Glutamatergic neuron (in vitro differentiated cells): ENCODE measurements at regions not wholly inside any gene's neighbourhood (a gene's known extent, or its start where the extent isn't known, plus 50 kb on each side); places are given as distances from the start of the nearest gene placed in this dataset.

Experiments used
- DNase-seq: peaks from one replicate; pipeline ENCODE4 v3.0.0; 2022
- H3K27ac Mint-ChIP-seq: one replicate; pipeline ENCODE4 v1.8.0; 2020; ENCODE audit warnings: mild to moderate bottlenecking, mixed read lengths, inconsistent platforms; ENCODE audit not compliant: unreplicated experiment
- H3K27me3 Mint-ChIP-seq: one replicate; pipeline ENCODE4 v1.8.0; 2020; ENCODE audit warnings: mild to moderate bottlenecking, moderate library complexity, mixed read lengths, inconsistent platforms; ENCODE audit not compliant: unreplicated experiment
- H3K36me3 Mint-ChIP-seq: one replicate; pipeline ENCODE4 v1.8.0; 2020; ENCODE audit warnings: mild to moderate bottlenecking, mixed read lengths, inconsistent platforms; ENCODE audit not compliant: unreplicated experiment
- H3K4me1 Mint-ChIP-seq: one replicate; pipeline ENCODE4 v1.8.0; 2020; ENCODE audit warnings: mild to moderate bottlenecking, low read depth, mixed read lengths, inconsistent platforms; ENCODE audit not compliant: unreplicated experiment
- H3K4me3 Mint-ChIP-seq: one replicate; pipeline ENCODE4 v1.8.0; 2020; ENCODE audit warnings: mild to moderate bottlenecking, mixed read lengths, inconsistent platforms; ENCODE audit not compliant: unreplicated experiment
- H3K9me3 Mint-ChIP-seq: one replicate; pipeline ENCODE4 v1.8.0; 2020; ENCODE audit warnings: mild to moderate bottlenecking, moderate library complexity, mixed read lengths, inconsistent platforms; ENCODE audit not compliant: unreplicated experiment
- CTCF ChIP-seq: fragments of 200-600 bp; sonication (generic); IDR thresholded peaks from one replicate; pipeline ENCODE4 v1.5.0; 2021; ENCODE audit not compliant: partially characterized antibody, unreplicated experiment

- H3K9me3 Mint-ChIP-seq: no peaks in the 10 kb centered on the region
- no peaks in the 10 kb centered on the region for H3K27me3 Mint-ChIP-seq
- no peak for DNase-seq
- no peaks in the 10 kb centered on the region for H3K36me3 Mint-ChIP-seq
- TF ChIP-seq CTCF: no peak
- H3K4me1 Mint-ChIP-seq: no peaks in the 10 kb centered on the region
- H3K27ac Mint-ChIP-seq: no peak overlapping the region
- H3K4me3 Mint-ChIP-seq: no peak overlapping the region
These were observed 974.6 kb downstream of the UQCRFS1 start for GRCh38 chr19:28238270-28238820.

- no peak for TF ChIP-seq CTCF
- no peak overlapping the region for H3K27ac Mint-ChIP-seq
- H3K36me3 Mint-ChIP-seq: no peaks in the 10 kb centered on the region
These were observed 977.3 kb downstream of the UQCRFS1 start for GRCh38 chr19:28235606-28236125.

GRCh38 chr19:28234637-28235036 lies 978.3 kb downstream of the UQCRFS1 start:
- DNase-seq: no peak
- H3K27me3 Mint-ChIP-seq: no peaks in the 10 kb centered on the region
- no peaks in the 10 kb centered on the region for H3K9me3 Mint-ChIP-seq
- H3K4me3 Mint-ChIP-seq: no peak overlapping the region
- H3K4me1 Mint-ChIP-seq: no peaks in the 10 kb centered on the region
- H3K27ac Mint-ChIP-seq: no peak overlapping the region
- H3K36me3 Mint-ChIP-seq: no peaks in the 10 kb centered on the region
- no peak for TF ChIP-seq CTCF

More at GRCh38 chr19:28235606-28236125, 977.3 kb downstream of the UQCRFS1 start:
- DNase-seq: no peak
- H3K4me3 Mint-ChIP-seq: no peak overlapping the region
- H3K9me3 Mint-ChIP-seq: no peaks in the 10 kb centered on the region
- H3K4me1 Mint-ChIP-seq: no peaks in the 10 kb centered on the region
- no peaks in the 10 kb centered on the region for H3K27me3 Mint-ChIP-seq

- Mint-ChIP-seq H3K27me3 (no peaks in the 10 kb centered on the region), H3K9me3 (peaks cover 3% of the 10 kb centered on the region), H3K4me3 (no peak overlapping the region), H3K4me1 (no peaks in the 10 kb centered on the region), H3K36me3 (no peaks in the 10 kb centered on the region), H3K27ac (no peak overlapping the region)
- DNase-seq: no peak
- no peak for TF ChIP-seq CTCF
These were observed 984.1 kb downstream of the UQCRFS1 start for GRCh38 chr19:28228854-28229253.

- Mint-ChIP-seq H3K27ac (no peak overlapping the region), H3K36me3 (no peaks in the 10 kb centered on the region), H3K9me3 (peaks cover 3% of the 10 kb centered on the region), H3K27me3 (peaks cover 3% of the 10 kb centered on the region), H3K4me3 (no peak overlapping the region), H3K4me1 (no peaks in the 10 kb centered on the region)
- no peak for DNase-seq
- no peak for TF ChIP-seq CTCF
These were observed 988.5 kb downstream of the UQCRFS1 start for GRCh38 chr19:28224441-28224840.
